Upper lobe of left lung (tissue), 6 donors: ENCODE measurements at regions not wholly inside any gene's neighbourhood (a gene's known extent, or its start where the extent isn't known, plus 50 kb on each side); places are given as distances from the start of the nearest gene placed in this dataset.

Source experiments
- ATAC-seq, 2 donors: fragments of 200-7000 bp; cut with Tn5 transposase; one replicate each; pipeline ENCODE4 v1.9.1; 2022; ENCODE audit warnings: mild to moderate bottlenecking in 2 of 2, moderate library complexity in 2 of 2; ENCODE audit not compliant: low FRiP score in 2 of 2
- DNase-seq, 2 donors: peaks; one replicate each; pipeline ENCODE4 v3.0.0-alpha.2; 2019 to 2020
- H3K27ac ChIP-seq, 4 donors: fragments of 200-600 bp; sonication (generic); one replicate each; pipeline ENCODE4 v1.5.1; 2016 to 2019
- H3K27me3 ChIP-seq, 4 donors: fragments of 200-600 bp; sonication (generic); one replicate each; pipeline ENCODE4 v1.5.1; 2017 to 2019
- H3K36me3 ChIP-seq, 4 donors: fragments of 200-600 bp; sonication (generic); one replicate each; pipeline ENCODE4 v1.5.1; 2016 to 2019
- H3K4me1 ChIP-seq, 4 donors: fragments of 200-600 bp; sonication (generic); one replicate each; pipeline ENCODE4 v1.5.1; 2018 to 2019
- H3K4me3 ChIP-seq, 4 donors: fragments of 200-600 bp; sonication (generic); one replicate each; pipeline ENCODE4 v1.5.1; 2017 to 2019; ENCODE audit warnings: mild to moderate bottlenecking in 2 of 4, moderate library complexity in 1 of 4
- H3K9me3 ChIP-seq, 4 donors: fragments of 200-600 bp; sonication (generic); one replicate each; pipeline ENCODE4 v1.5.1; 2018 to 2019
- EP300 ChIP-seq, 4 donors: sonication (generic); formaldehyde crosslinking; IDR thresholded peaks; one replicate each; pipeline ENCODE4 v1.5.1; 2017; ENCODE audit warnings: antibody characterized with exemption in 4 of 4, control low read depth in 2 of 4
- POLR2A ChIP-seq, 4 donors: fragments of 450-650 bp; IDR thresholded peaks; one replicate each; pipeline ENCODE4 v1.5.1; 2016 to 2017; ENCODE audit warnings: antibody characterized with exemption in 4 of 4, mild to moderate bottlenecking in 2 of 4
- POLR2AphosphoS5 ChIP-seq, 2 donors: sonication (generic); formaldehyde crosslinking; IDR thresholded peaks; one replicate each; pipeline ENCODE4 v1.5.1; 2017; ENCODE audit warnings: antibody characterized with exemption in 2 of 2
- WGBS, 2 donors: methylation state at CpG; one replicate each; pipeline ENCODE4 v1.1.5; 2017 to 2018; 5-methylcytosine and 5-hydroxymethylcytosine counted together
- TF ChIP-seq, protein P1 (sequence below), 6 experiments: fragments of 450-650 bp in 4 of 6; fragments of 200-600 bp in 2 of 6; sonication (generic) in 2 of 6; IDR thresholded peaks; one replicate each; pipeline ENCODE4 v1.5.1; 2016 to 2019; ENCODE audit warnings: antibody characterized with exemption in 6 of 6
- donor health status: DM: no; HTN: no; CAD: no; lungs with moderate emphysema.
- donor health status: DM: no; HTN: yes; CAD: no; lungs with severe emphysema.

- H3K36me3 ChIP-seq, result no peaks in the 10 kb centered on the region
- DNase-seq (no peak), ATAC-seq (no peak)
- no peaks in the 10 kb centered on the region for H3K4me1 ChIP-seq
- TF ChIP-seq POLR2AphosphoS5 (IDR thresholded peaks at IDR 0.05), result no peak
- TF ChIP-seq POLR2A (IDR thresholded peaks at IDR 0.05), result no peak
- TF ChIP-seq, protein P1, sequence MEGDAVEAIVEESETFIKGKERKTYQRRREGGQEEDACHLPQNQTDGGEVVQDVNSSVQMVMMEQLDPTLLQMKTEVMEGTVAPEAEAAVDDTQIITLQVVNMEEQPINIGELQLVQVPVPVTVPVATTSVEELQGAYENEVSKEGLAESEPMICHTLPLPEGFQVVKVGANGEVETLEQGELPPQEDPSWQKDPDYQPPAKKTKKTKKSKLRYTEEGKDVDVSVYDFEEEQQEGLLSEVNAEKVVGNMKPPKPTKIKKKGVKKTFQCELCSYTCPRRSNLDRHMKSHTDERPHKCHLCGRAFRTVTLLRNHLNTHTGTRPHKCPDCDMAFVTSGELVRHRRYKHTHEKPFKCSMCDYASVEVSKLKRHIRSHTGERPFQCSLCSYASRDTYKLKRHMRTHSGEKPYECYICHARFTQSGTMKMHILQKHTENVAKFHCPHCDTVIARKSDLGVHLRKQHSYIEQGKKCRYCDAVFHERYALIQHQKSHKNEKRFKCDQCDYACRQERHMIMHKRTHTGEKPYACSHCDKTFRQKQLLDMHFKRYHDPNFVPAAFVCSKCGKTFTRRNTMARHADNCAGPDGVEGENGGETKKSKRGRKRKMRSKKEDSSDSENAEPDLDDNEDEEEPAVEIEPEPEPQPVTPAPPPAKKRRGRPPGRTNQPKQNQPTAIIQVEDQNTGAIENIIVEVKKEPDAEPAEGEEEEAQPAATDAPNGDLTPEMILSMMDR (IDR thresholded peaks at IDR 0.05), result no peak
- no peak for TF ChIP-seq EP300 (IDR thresholded peaks at IDR 0.05)
- H3K27me3 ChIP-seq, result no peaks in the 10 kb centered on the region
- WGBS, 2 donors, result 86 to 87% methylated on average over 6 of the region's 6 CpGs
- H3K9me3 ChIP-seq, result no peaks in the 10 kb centered on the region
- H3K4me3 ChIP-seq, result no peak overlapping the region
- H3K27ac ChIP-seq, result no peak overlapping the region
These were observed 440.3 kb downstream of the LRATD1 start for GRCh38 chr2:15072836-15073235.

DNA sequence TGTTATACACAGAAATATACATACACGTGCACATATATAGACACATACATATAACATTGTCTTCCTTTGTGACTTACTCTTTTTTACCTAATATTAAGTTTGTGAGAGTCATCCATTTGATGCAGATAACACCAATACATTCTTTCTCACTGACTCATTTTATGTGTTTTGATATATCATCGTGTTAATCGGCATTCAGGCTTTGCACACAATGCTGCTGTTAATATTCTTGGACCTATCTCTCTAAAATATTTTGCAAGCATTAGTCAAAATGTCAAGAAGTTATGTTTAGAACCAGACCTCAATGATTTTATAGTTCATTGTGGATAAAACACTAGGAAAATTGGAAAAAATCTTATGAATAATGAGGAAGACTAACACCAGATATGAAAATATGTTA is 441.1 kb downstream of the LRATD1 start:
- no peaks in the 10 kb centered on the region for H3K4me1 ChIP-seq
- 89 to 90% methylated on average over 3 of the region's 3 CpGs for WGBS, 2 donors
- H3K36me3 ChIP-seq, result no peaks in the 10 kb centered on the region
- no peak for DNase-seq
- ATAC-seq, result no peak
- H3K9me3 ChIP-seq, result no peaks in the 10 kb centered on the region
- TF ChIP-seq POLR2AphosphoS5 (IDR thresholded peaks at IDR 0.05) (no peak), POLR2A (IDR thresholded peaks at IDR 0.05) (no peak)
- no peak overlapping the region for H3K27ac ChIP-seq
- no peaks in the 10 kb centered on the region for H3K27me3 ChIP-seq
- H3K4me3 ChIP-seq, result no peak overlapping the region

DNA sequence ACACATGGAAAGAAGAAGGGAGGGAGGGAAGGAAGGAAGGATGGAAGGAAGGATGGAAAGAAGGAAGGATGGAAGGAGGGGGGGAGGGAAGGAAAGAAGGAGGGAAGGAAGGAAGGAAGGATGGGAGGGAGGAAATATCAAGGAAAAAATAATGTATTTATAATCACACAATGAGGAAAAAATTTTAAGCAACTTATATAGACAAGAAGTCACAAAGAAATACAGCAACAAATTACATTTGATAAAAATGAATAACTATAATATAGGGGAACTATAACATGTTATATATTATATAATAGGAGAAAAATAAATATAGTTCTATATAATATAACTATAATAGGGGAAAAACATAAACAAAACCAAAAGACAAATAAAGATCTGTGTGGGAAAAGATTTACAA is 441.8 kb downstream of the LRATD1 start:
- DNase-seq, result no peak
- no peak for ATAC-seq
- no peak overlapping the region for H3K4me3 ChIP-seq

GRCh38 chr2:15074751-15075700 is 442.5 kb downstream of the LRATD1 start:
- Histone ChIP-seq H3K27ac (no peak overlapping the region), H3K9me3 (no peaks in the 10 kb centered on the region), H3K4me1 (no peaks in the 10 kb centered on the region), H3K4me3 (no peak overlapping the region), H3K36me3 (no peaks in the 10 kb centered on the region), H3K27me3 (no peaks in the 10 kb centered on the region)
- no peak for DNase-seq
- ATAC-seq, result no peak
- 78 to 87% methylated on average over 2 of the region's 2 CpGs for WGBS, 2 donors
- TF ChIP-seq, protein P1 (IDR thresholded peaks at IDR 0.05), result no peak
- no peak for TF ChIP-seq EP300 (IDR thresholded peaks at IDR 0.05)
- TF ChIP-seq POLR2A (IDR thresholded peaks at IDR 0.05), result no peak

More for the DNA sequence above, 441.8 kb downstream of the LRATD1 start:
- Histone ChIP-seq H3K36me3 (no peaks in the 10 kb centered on the region), H3K9me3 (no peaks in the 10 kb centered on the region), H3K27me3 (no peaks in the 10 kb centered on the region), H3K27ac (no peak overlapping the region), H3K4me1 (no peaks in the 10 kb centered on the region)
- TF ChIP-seq EP300 (IDR thresholded peaks at IDR 0.05) (no peak), POLR2A (IDR thresholded peaks at IDR 0.05) (no peak), POLR2AphosphoS5 (IDR thresholded peaks at IDR 0.05) (no peak)
- TF ChIP-seq, protein P1 (IDR thresholded peaks at IDR 0.05), result no peak

- no peak for DNase-seq
- Histone ChIP-seq H3K4me1 (no peaks in the 10 kb centered on the region), H3K9me3 (no peaks in the 10 kb centered on the region), H3K36me3 (no peaks in the 10 kb centered on the region), H3K4me3 (no peak overlapping the region), H3K27ac (no peak overlapping the region), H3K27me3 (no peaks in the 10 kb centered on the region)
- ATAC-seq, result no peak
- TF ChIP-seq EP300 (IDR thresholded peaks at IDR 0.05), result no peak
These were observed 444.2 kb downstream of the LRATD1 start for GRCh38 chr2:15076668-15077067.

DNA sequence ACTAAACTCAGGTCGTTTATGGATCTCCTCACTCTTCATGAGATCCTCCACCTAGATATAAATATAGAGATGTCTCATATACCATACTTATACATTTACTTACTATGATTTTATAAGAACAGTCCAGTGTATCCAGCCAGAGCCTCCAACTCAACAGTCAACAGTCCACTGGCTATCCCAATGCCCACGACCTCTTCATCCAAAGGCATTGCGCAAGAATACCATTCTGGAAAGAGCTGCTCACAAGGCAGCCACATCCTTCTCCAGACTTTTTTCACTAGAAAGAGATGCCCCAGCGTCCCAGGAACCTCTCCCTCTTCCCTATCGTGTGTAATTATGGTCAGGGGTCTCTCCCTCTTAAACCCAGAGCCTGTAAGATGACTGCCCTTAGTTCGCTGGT is 448.8 kb downstream of the LRATD1 start:
- Histone ChIP-seq H3K27ac (no peak overlapping the region), H3K4me1 (no peaks in the 10 kb centered on the region), H3K36me3 (no peaks in the 10 kb centered on the region), H3K4me3 (no peak overlapping the region), H3K9me3 (no peaks in the 10 kb centered on the region), H3K27me3 (no peaks in the 10 kb centered on the region)
- WGBS, 2 donors, result 85 to 91% methylated on average over 6 of the region's 6 CpGs
- TF ChIP-seq, protein P1 (IDR thresholded peaks at IDR 0.05), result no peak
- TF ChIP-seq EP300 (IDR thresholded peaks at IDR 0.05) (no peak), POLR2A (IDR thresholded peaks at IDR 0.05) (no peak), POLR2AphosphoS5 (IDR thresholded peaks at IDR 0.05) (no peak)
- no peak for DNase-seq
- no peak for ATAC-seq
